ENCODE measurements at regions not wholly inside any gene's neighbourhood (a gene's known extent, or its start where the extent isn't known, plus 50 kb on each side); places are given as distances from the start of the nearest gene placed in this dataset.
A peak's percentile ranks its signal among the peaks of the same experiment; 100 is the strongest.

DNA sequence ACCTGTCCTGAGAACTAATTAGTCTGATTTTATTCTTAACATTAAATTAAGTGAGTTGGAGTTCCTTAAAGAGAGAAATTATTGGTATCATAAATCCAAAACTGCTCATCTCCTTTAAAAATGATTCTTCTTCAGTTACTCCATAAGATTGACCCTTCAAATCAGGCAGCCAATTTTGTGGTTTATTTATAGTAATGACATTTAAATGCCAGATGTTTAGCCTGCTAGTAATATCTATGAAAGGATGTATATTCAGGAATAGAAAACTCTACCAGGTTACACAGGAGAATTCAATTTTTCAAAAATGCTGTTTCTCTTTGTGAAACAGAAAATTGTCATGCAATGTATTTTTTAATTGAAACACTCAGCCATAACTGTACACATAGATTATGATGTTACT is 457.8 kb upstream of the ROBO2 start:
- Histone ChIP-seq H3K4me3 (ENCODE audit: low read length in 3 of 3) (no peak overlapping the region), H3K9ac (ENCODE audit: low read length in 3 of 3) (no peak overlapping the region), H3K27me3 (ENCODE audit: control insufficient read depth, insufficient read depth, low read length) (no peaks in the 10 kb centered on the region), H3K9me3 (ENCODE audit: control insufficient read depth in 2 of 3, insufficient read depth in 1 of 3, low read length in 3 of 3) (no peaks in the 10 kb centered on the region), H3K4me1 (ENCODE audit: control insufficient read depth in 2 of 3, insufficient read depth in 2 of 3, low read depth in 1 of 3, low read length in 3 of 3) (no peaks in the 10 kb centered on the region), H3K36me3 (ENCODE audit: control insufficient read depth in 2 of 3, insufficient read depth in 3 of 3, low read length in 3 of 3) (no peaks in the 10 kb centered on the region), H3K27ac (ENCODE audit: low read depth in 2 of 2, low read length in 2 of 2) (no peak overlapping the region)
- no peak for TF ChIP-seq CTCF (IDR thresholded peaks at IDR 0.05; ENCODE audit: borderline replicate concordance, extremely low read depth, insufficient read depth)
- no peak for FAIRE-seq
- DNase-seq, result no peak
- intact Hi-C loops (cut with DNase I), result no loop called here

GRCh38 chr3:76582632-76583378 is 457.1 kb upstream of the ROBO2 start:
- FAIRE-seq (no peak), DNase-seq (no peak)
- no peak overlapping the region for H3K27ac ChIP-seq (ENCODE audit: low read depth in 2 of 2, low read length in 2 of 2)
- no peaks in the 10 kb centered on the region for H3K36me3 ChIP-seq (ENCODE audit: control insufficient read depth in 2 of 3, insufficient read depth in 3 of 3, low read length in 3 of 3)
- H3K4me1 ChIP-seq (ENCODE audit: control insufficient read depth in 2 of 3, insufficient read depth in 2 of 3, low read depth in 1 of 3, low read length in 3 of 3), result no peaks in the 10 kb centered on the region
- H3K27me3 ChIP-seq (ENCODE audit: control insufficient read depth, insufficient read depth, low read length), result no peaks in the 10 kb centered on the region
- intact Hi-C loops (cut with DNase I), result no loop called here
- H3K4me3 ChIP-seq (ENCODE audit: low read length in 3 of 3), result no peak overlapping the region
- H3K9ac ChIP-seq (ENCODE audit: low read length in 3 of 3), result no peak overlapping the region
- no peaks in the 10 kb centered on the region for H3K9me3 ChIP-seq (ENCODE audit: control insufficient read depth in 2 of 3, insufficient read depth in 1 of 3, low read length in 3 of 3)
- TF ChIP-seq CTCF (IDR thresholded peaks at IDR 0.05; ENCODE audit: borderline replicate concordance, extremely low read depth, insufficient read depth), result no peak

GRCh38 chr3:76585794-76586392 is 454.0 kb upstream of the ROBO2 start:
- no peak for FAIRE-seq
- no peaks in the 10 kb centered on the region for H3K4me1 ChIP-seq (ENCODE audit: control insufficient read depth in 2 of 3, insufficient read depth in 2 of 3, low read depth in 1 of 3, low read length in 3 of 3)
- H3K4me3 ChIP-seq (ENCODE audit: low read length in 3 of 3), result no peak overlapping the region
- H3K9ac ChIP-seq (ENCODE audit: low read length in 3 of 3), result no peak overlapping the region
- DNase-seq, result peak in 1 of 5 donors; percentile 40
- H3K27ac ChIP-seq (ENCODE audit: low read depth in 2 of 2, low read length in 2 of 2), result no peak overlapping the region
- H3K27me3 ChIP-seq (ENCODE audit: control insufficient read depth, insufficient read depth, low read length), result no peaks in the 10 kb centered on the region
- TF ChIP-seq CTCF (IDR thresholded peaks at IDR 0.05; ENCODE audit: borderline replicate concordance, extremely low read depth, insufficient read depth), result peak; percentile 14
- H3K36me3 ChIP-seq (ENCODE audit: control insufficient read depth in 2 of 3, insufficient read depth in 3 of 3, low read length in 3 of 3), result no peaks in the 10 kb centered on the region
- intact Hi-C loops (cut with DNase I), result no loop called here
- H3K9me3 ChIP-seq (ENCODE audit: control insufficient read depth in 2 of 3, insufficient read depth in 1 of 3, low read length in 3 of 3), result no peaks in the 10 kb centered on the region
